ENCODE measurements at regions not wholly inside any gene's neighbourhood (a gene's known extent, or its start where the extent isn't known, plus 50 kb on each side); places are given as distances from the start of the nearest gene placed in this dataset.

DNA sequence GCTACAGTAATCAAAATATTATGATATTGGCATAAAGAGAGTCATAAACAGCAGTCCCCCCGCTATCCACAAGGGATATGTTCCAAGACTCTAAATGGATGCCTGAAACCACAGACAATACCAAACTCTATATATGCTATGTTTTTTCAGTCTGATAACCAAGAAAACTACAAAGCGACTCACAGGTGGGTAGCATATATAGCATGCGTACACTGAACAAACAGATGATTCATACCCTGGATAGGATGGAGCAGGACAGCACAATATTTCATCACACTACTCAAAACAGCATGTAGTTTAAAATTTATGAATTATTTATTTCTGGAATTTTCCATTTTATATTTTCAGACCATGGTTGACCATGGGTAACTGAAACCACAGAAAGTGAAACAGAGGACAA is 87.0 kb upstream of the PPP2R3A start:
- TF ChIP-seq, protein P1, sequence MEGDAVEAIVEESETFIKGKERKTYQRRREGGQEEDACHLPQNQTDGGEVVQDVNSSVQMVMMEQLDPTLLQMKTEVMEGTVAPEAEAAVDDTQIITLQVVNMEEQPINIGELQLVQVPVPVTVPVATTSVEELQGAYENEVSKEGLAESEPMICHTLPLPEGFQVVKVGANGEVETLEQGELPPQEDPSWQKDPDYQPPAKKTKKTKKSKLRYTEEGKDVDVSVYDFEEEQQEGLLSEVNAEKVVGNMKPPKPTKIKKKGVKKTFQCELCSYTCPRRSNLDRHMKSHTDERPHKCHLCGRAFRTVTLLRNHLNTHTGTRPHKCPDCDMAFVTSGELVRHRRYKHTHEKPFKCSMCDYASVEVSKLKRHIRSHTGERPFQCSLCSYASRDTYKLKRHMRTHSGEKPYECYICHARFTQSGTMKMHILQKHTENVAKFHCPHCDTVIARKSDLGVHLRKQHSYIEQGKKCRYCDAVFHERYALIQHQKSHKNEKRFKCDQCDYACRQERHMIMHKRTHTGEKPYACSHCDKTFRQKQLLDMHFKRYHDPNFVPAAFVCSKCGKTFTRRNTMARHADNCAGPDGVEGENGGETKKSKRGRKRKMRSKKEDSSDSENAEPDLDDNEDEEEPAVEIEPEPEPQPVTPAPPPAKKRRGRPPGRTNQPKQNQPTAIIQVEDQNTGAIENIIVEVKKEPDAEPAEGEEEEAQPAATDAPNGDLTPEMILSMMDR (IDR thresholded peaks at IDR 0.05; ENCODE audit: insufficient read depth, low read depth, low read length, missing control alignments), result no peak

DNA sequence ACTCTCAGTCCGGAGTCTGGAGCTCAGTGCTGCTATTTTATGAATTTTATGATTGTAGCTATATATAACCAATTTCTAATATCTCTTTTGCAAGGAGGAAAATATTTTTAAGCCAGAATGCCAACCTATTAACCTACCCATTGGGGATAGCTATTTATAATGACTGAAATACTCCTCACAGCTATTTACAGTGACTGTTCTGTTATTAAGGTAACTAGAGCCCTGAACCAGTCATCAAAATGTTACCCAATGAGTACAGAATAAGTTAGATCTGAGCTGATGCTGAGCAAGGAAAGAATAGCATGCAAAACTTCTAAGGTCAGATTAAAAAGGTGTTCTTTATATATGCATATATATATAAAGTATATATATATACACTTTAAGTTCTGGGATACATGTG is 79.6 kb upstream of the PPP2R3A start:
- no peak for DNase-seq (ENCODE audit: low read depth)
- TF ChIP-seq, protein P1 (IDR thresholded peaks at IDR 0.05; ENCODE audit: insufficient read depth, low read depth, low read length, missing control alignments), result no peak
- H3K4me3 ChIP-seq (ENCODE audit: low read length), result no peak overlapping the region

More for the DNA sequence above, 87.0 kb upstream of the PPP2R3A start:
- H3K4me3 ChIP-seq (ENCODE audit: low read length), result no peak overlapping the region
- peak; percentile 57 for DNase-seq (ENCODE audit: low read depth)

DNA sequence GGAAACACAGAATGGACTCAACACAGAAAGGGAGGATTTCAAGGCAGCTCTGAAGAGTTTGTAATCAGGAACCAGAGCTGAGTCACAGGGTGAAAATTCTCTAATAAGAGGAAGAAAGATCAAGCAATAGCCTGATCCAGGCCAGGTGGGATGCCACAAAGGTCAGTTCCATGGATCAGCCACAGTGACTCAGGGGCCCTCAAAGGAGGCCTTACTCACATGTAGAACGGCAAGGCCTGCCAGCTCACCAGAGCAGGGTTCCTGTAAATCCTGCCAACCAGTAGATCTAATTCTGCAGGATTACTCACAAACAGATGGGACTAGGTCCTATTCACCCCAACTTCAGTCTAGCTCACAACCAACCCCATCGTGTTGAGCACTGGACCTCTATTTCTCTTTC is 78.3 kb upstream of the PPP2R3A start:
- H3K4me3 ChIP-seq (ENCODE audit: low read length), result no peak overlapping the region
- TF ChIP-seq, protein P1 (IDR thresholded peaks at IDR 0.05; ENCODE audit: insufficient read depth, low read depth, low read length, missing control alignments), result no peak
- DNase-seq (ENCODE audit: low read depth), result peak; percentile 77

DNA sequence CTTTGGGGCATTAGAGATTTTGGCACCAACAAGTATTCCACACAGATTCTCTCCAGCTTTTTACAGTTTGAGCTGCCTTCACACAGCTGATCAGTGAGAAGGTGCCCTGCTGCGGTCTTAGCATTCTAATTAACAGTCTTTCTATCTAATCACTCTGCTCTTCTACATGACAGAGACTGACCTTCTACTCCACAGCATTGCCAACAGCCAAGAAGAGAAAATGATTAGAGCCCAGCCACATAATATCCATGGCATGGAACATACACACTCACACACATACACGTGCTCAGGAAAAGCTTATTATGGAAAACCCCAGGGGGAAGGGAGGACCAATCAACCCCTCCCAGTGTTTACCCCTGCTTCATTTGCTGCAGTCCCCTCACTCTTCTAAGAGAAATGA is 76.1 kb upstream of the PPP2R3A start:
- TF ChIP-seq, protein P1 (IDR thresholded peaks at IDR 0.05; ENCODE audit: insufficient read depth, low read depth, low read length, missing control alignments), result no peak
- no peak overlapping the region for H3K4me3 ChIP-seq (ENCODE audit: low read length)
- no peak for DNase-seq (ENCODE audit: low read depth)

DNA sequence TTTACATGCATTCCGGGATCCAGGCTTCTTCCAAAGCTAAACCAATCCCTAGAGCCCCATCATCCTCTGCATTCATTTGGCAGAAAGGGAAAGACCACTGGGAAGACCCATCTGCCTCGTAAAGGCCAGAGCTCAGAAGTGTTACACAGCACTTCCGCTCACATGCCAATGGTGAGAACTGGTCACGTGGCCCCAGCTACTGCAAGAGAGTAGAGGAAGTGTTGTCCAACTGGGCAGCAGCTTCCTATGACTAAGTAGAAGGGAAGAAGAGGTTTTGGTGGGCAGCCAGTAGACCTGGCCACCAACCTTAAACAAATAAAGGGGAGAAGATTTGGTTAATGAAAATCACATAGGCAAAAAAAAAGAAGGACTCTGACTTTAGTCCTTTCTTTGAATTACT is 74.4 kb upstream of the PPP2R3A start:
- no peak for DNase-seq (ENCODE audit: low read depth)
- H3K4me3 ChIP-seq (ENCODE audit: low read length), result no peak overlapping the region
- TF ChIP-seq, protein P1 (IDR thresholded peaks at IDR 0.05; ENCODE audit: insufficient read depth, low read depth, low read length, missing control alignments), result no peak

DNA sequence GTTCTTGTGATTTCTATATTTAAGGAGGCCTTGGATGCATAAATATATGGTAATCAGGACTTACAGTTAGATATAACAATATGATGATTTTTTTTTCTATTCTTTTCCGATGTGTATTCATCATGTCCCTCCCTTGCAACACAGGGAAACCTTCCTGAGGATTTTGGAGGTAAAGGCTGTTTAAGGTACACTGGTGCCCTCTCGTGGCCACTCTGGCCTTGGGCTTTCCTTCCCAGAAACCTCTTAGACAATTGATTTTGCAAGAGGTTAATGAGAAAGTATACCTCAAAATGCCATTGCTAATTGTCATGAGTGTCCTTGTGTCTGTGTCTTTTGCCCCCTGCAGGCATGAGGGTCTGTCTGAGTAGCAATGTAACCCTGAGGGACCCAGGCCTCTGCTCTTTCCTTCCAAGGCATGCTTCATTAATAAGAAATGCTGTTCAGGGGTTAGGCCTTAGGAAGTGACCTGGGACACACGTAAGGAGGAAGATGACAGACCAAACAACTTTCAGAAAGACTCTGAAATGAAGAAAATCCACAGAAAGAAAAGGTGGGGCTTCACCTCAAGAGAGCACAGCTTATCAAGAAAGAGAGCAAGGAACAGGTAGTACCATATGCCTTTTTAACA is 70.3 kb upstream of the PPP2R3A start:
- no peak overlapping the region for H3K4me3 ChIP-seq (ENCODE audit: low read length)
- peak; percentile 86 for DNase-seq (ENCODE audit: low read depth)
- TF ChIP-seq, protein P1 (IDR thresholded peaks at IDR 0.05; ENCODE audit: insufficient read depth, low read depth, low read length, missing control alignments), result peak; percentile 97

DNA sequence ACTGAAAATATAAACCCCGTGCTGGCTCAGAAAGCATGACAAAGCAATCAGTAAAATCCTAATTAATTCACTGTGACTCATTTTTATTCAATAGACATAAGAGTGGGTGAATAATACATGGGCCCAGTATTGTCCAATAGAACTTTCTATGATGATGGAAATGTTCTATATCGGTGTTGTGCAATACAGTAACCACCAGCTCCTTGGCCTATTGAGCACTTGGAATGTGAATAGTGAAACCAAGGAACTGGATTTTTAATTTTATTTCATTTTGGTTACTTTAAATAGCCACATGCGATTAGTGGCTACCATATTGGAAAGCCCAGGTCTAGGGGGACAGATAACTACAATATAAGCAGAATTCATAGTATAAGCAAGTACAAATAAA is 69.8 kb upstream of the PPP2R3A start:
- TF ChIP-seq, protein P1 (IDR thresholded peaks at IDR 0.05; ENCODE audit: insufficient read depth, low read depth, low read length, missing control alignments), result no peak
- H3K4me3 ChIP-seq (ENCODE audit: low read length), result no peak overlapping the region
- no peak for DNase-seq (ENCODE audit: low read depth)

Measured in epithelial cell of esophagus (primary cell).